ENCODE measurements at regions not wholly inside any gene's neighbourhood (a gene's known extent, or its start where the extent isn't known, plus 50 kb on each side); places are given as distances from the start of the nearest gene placed in this dataset.

GRCh38 chr20:40329321-40329720 lies 359.7 kb downstream of the MAFB start:
- no peak for TF ChIP-seq CTCF (IDR thresholded peaks at IDR 0.05)
- TF ChIP-seq POLR2A (IDR thresholded peaks at IDR 0.05): no peak
